WTC11 (cell line): ENCODE measurements at regions not wholly inside any gene's neighbourhood (a gene's known extent, or its start where the extent isn't known, plus 50 kb on each side); places are given as distances from the start of the nearest gene placed in this dataset.

Source experiments
- ATAC-seq: fragments of 200-7000 bp; cut with Tn5 transposase; 2 replicates; pipeline ENCODE4 v1.10.0; 2021; ENCODE audit warnings: mild to moderate bottlenecking, moderate library complexity
- CTCF ChIA-PET: fragments of 300-600 bp; sonication (Branson Sonifier 250); formaldehyde crosslinking; loops from one replicate; lab custom pipeline; 2021; ENCODE audit warnings: antibody characterized with exemption; lab: Charles Lee
- POLR2A ChIA-PET: fragments of 350-600 bp; sonication (Branson Sonifier 250); formaldehyde crosslinking; loops from one replicate; lab custom pipeline; 2021; ENCODE audit warnings: antibody characterized with exemption; lab: Charles Lee
- DNase-seq: peaks from one replicate; pipeline ENCODE4 v3.0.0; 2021; ENCODE audit warnings: low spot score
- H3K27ac Mint-ChIP-seq: 2 replicates; pipeline ENCODE4 v1.8.0; 2021; ENCODE audit warnings: mixed read lengths
- H3K27me3 Mint-ChIP-seq: 2 replicates; pipeline ENCODE4 v1.8.0; 2021; ENCODE audit warnings: low read depth, mild to moderate bottlenecking, moderate library complexity, mixed read lengths
- H3K36me3 Mint-ChIP-seq: 2 replicates; pipeline ENCODE4 v1.8.0; 2021; ENCODE audit warnings: mixed read lengths
- H3K4me1 Mint-ChIP-seq: 2 replicates; pipeline ENCODE4 v1.8.0; 2022; ENCODE audit warnings: mixed read lengths
- H3K4me3 Mint-ChIP-seq: 2 replicates; pipeline ENCODE4 v1.8.0; 2021; ENCODE audit warnings: mild to moderate bottlenecking, moderate library complexity, mixed read lengths
- H3K9me3 Mint-ChIP-seq: 2 replicates; pipeline ENCODE4 v1.8.0; 2021; ENCODE audit warnings: mixed read lengths
- ATF1 ChIP-seq: sonication (generic); formaldehyde crosslinking; IDR thresholded peaks from 2 replicates; pipeline ENCODE4 v1.8.1; 2023; ENCODE audit warnings: mild to moderate bottlenecking, moderate library complexity, missing genetic modification reagents
- FOXP1 ChIP-seq: sonication (generic); formaldehyde crosslinking; IDR thresholded peaks from 2 replicates; pipeline ENCODE4 v1.8.0; 2022; ENCODE audit warnings: missing genetic modification reagents, mild to moderate bottlenecking, moderate library complexity, borderline replicate concordance
- GABPB1 ChIP-seq: sonication (generic); formaldehyde crosslinking; IDR thresholded peaks from 2 replicates; pipeline ENCODE4 v1.8.1; 2023; ENCODE audit warnings: mild to moderate bottlenecking, missing genetic modification reagents
- GTF2I ChIP-seq: fragments of 250-450 bp; sonication (Bioruptor Pico); conservative IDR thresholded peaks from 2 replicates; pipeline ENCODE4 v1.4.0; 2021; ENCODE audit warnings: mild to moderate bottlenecking
- IRF2 ChIP-seq: sonication (generic); formaldehyde crosslinking; IDR thresholded peaks from 2 replicates; pipeline ENCODE4 v1.8.0; 2022; ENCODE audit warnings: low read depth, missing genetic modification reagents, borderline replicate concordance
- KAT7 ChIP-seq: sonication (generic); formaldehyde crosslinking; IDR thresholded peaks from 2 replicates; pipeline ENCODE4 v1.8.1; 2023; ENCODE audit warnings: missing genetic modification reagents, mild to moderate bottlenecking, borderline replicate concordance
- MYBL2 ChIP-seq: sonication (generic); formaldehyde crosslinking; IDR thresholded peaks from 2 replicates; pipeline ENCODE4 v1.8.1; 2023; ENCODE audit warnings: mild to moderate bottlenecking, moderate library complexity, missing genetic modification reagents
- TP53 ChIP-seq: sonication (generic); formaldehyde crosslinking; IDR thresholded peaks from 2 replicates; pipeline ENCODE4 v1.8.1; 2023; ENCODE audit warnings: mild to moderate bottlenecking, missing genetic modification reagents
- ZBTB21 ChIP-seq: sonication (generic); formaldehyde crosslinking; IDR thresholded peaks from 2 replicates; pipeline ENCODE4 v1.8.1; 2023; ENCODE audit warnings: mild to moderate bottlenecking, missing genetic modification reagents, borderline replicate concordance
- ZNF121 ChIP-seq: sonication (generic); formaldehyde crosslinking; IDR thresholded peaks from 2 replicates; pipeline ENCODE4 v1.8.0; 2023; ENCODE audit warnings: missing genetic modification reagents
- TF ChIP-seq, protein P1 (sequence below): sonication (generic); formaldehyde crosslinking; IDR thresholded peaks from 2 replicates; pipeline ENCODE4 v1.8.0; 2023; ENCODE audit warnings: mild to moderate bottlenecking, missing genetic modification reagents
- TF ChIP-seq, protein P2 (sequence below): fragments of 250-450 bp; sonication (Bioruptor Pico); conservative IDR thresholded peaks from 2 replicates; pipeline ENCODE4 v1.9.0; 2021; ENCODE audit warnings: mild to moderate bottlenecking
- TF ChIP-seq, protein P3 (sequence below): sonication (generic); formaldehyde crosslinking; IDR thresholded peaks from 2 replicates; pipeline ENCODE4 v1.8.1; 2023; ENCODE audit warnings: mild to moderate bottlenecking, missing genetic modification reagents, moderate library complexity
- TF ChIP-seq, protein P4 (sequence below): sonication (generic); formaldehyde crosslinking; IDR thresholded peaks from 2 replicates; pipeline ENCODE4 v1.8.0; 2023; ENCODE audit warnings: missing genetic modification reagents
- TF ChIP-seq, protein P5 (sequence below): sonication (generic); formaldehyde crosslinking; IDR thresholded peaks from 2 replicates; pipeline ENCODE4 v1.8.1; 2022; ENCODE audit warnings: low read depth, mild to moderate bottlenecking, moderate library complexity, missing genetic modification reagents, borderline replicate concordance
- TF ChIP-seq, protein P6 (sequence below): sonication (generic); formaldehyde crosslinking; IDR thresholded peaks from 2 replicates; pipeline ENCODE4 v1.8.1; 2023; ENCODE audit warnings: mild to moderate bottlenecking, missing genetic modification reagents
- TF ChIP-seq, protein P7 (sequence below): sonication (generic); formaldehyde crosslinking; IDR thresholded peaks from 2 replicates; pipeline ENCODE4 v1.8.1; 2022; ENCODE audit warnings: low read depth, missing genetic modification reagents, borderline replicate concordance

DNA sequence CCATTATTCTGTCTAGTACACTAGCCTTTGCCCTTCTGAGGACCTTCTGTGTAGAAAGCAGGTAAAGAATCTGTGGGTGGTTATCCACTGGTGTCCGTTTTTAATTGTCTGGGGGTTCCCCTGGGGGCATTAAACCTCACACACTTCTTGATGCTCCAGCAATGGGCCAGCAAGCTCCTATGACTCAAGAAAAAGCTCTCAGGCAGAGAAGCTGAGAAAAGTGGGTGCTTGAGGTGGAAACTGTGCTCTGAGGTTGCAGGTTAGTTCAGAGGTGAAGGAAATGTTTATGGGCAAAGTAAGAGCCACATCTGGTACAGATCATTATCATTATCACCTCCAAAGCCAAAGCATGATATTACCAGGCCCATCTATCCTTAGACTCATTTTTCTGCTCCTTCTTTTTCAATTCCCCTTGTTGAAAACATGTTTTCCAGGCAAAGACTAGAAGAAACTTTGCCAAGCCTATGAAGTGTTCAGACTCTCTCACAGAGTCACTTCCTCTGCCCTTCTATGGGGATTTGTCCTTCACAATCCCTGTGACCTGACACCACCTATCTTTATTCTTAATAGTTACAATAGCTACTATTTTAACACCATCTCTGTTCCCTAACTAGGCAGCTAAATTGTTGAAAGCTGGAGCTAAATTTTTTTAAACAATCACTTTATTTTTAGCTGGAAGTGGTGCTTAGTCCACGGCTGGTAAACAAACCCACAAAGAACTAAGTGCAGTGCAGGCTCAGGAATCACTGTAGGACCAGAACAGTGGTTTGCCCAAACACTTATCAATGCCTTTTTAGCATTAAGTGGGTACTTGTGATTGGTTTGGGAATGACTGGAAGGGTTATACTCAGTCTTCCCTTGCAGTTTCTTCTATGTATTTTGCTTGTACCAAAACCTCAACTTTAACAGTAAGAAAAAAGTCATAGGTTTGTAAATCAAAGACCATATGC is 512.8 kb upstream of the POU3F3 start:
- no peak overlapping the region for H3K27ac Mint-ChIP-seq
- H3K27me3 Mint-ChIP-seq, result no peaks in the 10 kb centered on the region
- no peak overlapping the region for H3K4me3 Mint-ChIP-seq
- DNase-seq (no peak), ATAC-seq (no peak)
- ChIA-PET CTCF (no interaction called here), POLR2A (no interaction called here)
- TF ChIP-seq IRF2 (CRISPR knock-in tag) (no peak), ZNF121 (CRISPR knock-in tag) (no peak), ATF1 (CRISPR knock-in tag) (no peak), MYBL2 (no peak), FOXP1 (CRISPR knock-in tag) (no peak), ZBTB21 (no peak), GTF2I (CRISPR knock-in tag) (no peak)
- TF ChIP-seq, protein P1, sequence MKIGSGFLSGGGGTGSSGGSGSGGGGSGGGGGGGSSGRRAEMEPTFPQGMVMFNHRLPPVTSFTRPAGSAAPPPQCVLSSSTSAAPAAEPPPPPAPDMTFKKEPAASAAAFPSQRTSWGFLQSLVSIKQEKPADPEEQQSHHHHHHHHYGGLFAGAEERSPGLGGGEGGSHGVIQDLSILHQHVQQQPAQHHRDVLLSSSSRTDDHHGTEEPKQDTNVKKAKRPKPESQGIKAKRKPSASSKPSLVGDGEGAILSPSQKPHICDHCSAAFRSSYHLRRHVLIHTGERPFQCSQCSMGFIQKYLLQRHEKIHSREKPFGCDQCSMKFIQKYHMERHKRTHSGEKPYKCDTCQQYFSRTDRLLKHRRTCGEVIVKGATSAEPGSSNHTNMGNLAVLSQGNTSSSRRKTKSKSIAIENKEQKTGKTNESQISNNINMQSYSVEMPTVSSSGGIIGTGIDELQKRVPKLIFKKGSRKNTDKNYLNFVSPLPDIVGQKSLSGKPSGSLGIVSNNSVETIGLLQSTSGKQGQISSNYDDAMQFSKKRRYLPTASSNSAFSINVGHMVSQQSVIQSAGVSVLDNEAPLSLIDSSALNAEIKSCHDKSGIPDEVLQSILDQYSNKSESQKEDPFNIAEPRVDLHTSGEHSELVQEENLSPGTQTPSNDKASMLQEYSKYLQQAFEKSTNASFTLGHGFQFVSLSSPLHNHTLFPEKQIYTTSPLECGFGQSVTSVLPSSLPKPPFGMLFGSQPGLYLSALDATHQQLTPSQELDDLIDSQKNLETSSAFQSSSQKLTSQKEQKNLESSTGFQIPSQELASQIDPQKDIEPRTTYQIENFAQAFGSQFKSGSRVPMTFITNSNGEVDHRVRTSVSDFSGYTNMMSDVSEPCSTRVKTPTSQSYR, result no peak
- TF ChIP-seq, protein P2, sequence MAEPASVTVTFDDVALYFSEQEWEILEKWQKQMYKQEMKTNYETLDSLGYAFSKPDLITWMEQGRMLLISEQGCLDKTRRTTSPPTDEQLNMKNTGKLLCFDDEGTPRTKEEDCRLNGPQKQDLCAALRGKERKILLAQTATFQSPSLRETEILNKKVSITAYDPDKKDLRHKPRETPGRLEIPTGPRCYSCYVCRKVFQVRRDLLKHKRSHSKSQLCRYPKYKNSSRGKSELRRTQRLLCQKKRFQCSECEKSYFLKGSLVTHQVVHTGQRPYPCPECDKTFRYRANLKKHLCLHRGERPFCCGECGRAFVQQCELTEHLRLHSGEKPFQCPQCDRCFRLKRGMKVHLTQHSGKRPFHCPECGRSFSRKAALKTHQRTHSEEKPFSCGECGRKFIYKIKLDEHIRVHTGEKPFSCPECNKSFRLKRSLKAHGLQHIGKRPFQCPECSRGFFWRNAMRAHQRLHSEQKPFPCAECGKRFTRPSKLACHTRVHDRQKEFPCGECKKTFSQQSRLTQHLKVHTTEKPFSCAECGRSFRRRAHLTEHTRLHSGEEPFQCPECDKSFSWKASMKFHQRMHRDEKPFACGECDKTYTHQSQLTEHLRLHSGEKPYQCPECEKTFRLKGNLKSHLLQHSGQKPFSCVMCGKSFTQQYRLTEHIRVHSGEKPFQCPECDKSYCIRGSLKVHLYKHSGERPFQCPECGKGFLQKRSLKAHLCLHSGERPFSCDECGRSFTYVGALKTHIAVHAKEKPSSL (CRISPR knock-in tag), result no peak
- TF ChIP-seq, protein P3, sequence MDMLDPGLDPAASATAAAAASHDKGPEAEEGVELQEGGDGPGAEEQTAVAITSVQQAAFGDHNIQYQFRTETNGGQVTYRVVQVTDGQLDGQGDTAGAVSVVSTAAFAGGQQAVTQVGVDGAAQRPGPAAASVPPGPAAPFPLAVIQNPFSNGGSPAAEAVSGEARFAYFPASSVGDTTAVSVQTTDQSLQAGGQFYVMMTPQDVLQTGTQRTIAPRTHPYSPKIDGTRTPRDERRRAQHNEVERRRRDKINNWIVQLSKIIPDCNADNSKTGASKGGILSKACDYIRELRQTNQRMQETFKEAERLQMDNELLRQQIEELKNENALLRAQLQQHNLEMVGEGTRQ, result no peak
- TF ChIP-seq, protein P4, sequence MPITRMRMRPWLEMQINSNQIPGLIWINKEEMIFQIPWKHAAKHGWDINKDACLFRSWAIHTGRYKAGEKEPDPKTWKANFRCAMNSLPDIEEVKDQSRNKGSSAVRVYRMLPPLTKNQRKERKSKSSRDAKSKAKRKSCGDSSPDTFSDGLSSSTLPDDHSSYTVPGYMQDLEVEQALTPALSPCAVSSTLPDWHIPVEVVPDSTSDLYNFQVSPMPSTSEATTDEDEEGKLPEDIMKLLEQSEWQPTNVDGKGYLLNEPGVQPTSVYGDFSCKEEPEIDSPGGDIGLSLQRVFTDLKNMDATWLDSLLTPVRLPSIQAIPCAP, result no peak
- TF ChIP-seq, protein P5, sequence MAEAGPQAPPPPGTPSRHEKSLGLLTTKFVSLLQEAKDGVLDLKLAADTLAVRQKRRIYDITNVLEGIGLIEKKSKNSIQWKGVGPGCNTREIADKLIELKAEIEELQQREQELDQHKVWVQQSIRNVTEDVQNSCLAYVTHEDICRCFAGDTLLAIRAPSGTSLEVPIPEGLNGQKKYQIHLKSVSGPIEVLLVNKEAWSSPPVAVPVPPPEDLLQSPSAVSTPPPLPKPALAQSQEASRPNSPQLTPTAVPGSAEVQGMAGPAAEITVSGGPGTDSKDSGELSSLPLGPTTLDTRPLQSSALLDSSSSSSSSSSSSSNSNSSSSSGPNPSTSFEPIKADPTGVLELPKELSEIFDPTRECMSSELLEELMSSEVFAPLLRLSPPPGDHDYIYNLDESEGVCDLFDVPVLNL (CRISPR knock-in tag), result no peak
- TF ChIP-seq, protein P6, sequence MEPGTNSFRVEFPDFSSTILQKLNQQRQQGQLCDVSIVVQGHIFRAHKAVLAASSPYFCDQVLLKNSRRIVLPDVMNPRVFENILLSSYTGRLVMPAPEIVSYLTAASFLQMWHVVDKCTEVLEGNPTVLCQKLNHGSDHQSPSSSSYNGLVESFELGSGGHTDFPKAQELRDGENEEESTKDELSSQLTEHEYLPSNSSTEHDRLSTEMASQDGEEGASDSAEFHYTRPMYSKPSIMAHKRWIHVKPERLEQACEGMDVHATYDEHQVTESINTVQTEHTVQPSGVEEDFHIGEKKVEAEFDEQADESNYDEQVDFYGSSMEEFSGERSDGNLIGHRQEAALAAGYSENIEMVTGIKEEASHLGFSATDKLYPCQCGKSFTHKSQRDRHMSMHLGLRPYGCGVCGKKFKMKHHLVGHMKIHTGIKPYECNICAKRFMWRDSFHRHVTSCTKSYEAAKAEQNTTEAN (CRISPR knock-in tag), result no peak
- peaks cover 14% of the 10 kb centered on the region for H3K9me3 Mint-ChIP-seq
- H3K4me1 Mint-ChIP-seq, result peaks cover 17% of the 10 kb centered on the region
- H3K36me3 Mint-ChIP-seq, result no peaks in the 10 kb centered on the region; the same call in 1 of the 2 replicates

DNA sequence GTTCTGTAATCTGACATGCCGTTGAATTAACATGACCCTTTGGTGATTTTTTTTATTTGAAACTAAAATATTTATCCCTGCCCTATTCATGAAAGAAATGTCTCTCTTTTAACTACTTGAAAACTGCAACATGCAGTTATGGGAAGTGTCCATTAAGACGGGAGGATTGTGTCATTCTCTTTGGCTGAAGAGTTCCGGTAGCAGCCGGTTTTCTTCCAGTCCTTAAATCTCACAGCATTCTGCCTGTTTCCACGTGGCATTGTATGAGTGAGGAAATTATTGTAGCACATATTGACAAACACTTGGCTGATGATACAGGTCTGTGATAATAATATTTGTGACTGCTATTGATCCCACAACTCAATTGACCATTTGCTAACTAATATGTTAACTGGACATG is 509.6 kb upstream of the POU3F3 start:
- no peak for DNase-seq
- ATAC-seq, result no peak
- ChIA-PET CTCF (no interaction called here), POLR2A (no interaction called here)
- peak overlapping the region; percentile 52 for H3K27ac Mint-ChIP-seq
- no peaks in the 10 kb centered on the region for H3K36me3 Mint-ChIP-seq
- peaks cover 17% of the 10 kb centered on the region for H3K4me1 Mint-ChIP-seq
- H3K27me3 Mint-ChIP-seq, result no peaks in the 10 kb centered on the region
- H3K4me3 Mint-ChIP-seq, result no peak overlapping the region
- H3K9me3 Mint-ChIP-seq, result no peaks in the 10 kb centered on the region
- TF ChIP-seq KAT7 (CRISPR knock-in tag) (no peak), GABPB1 (CRISPR knock-in tag) (no peak), TP53 (no peak), ATF1 (CRISPR knock-in tag) (no peak), MYBL2 (no peak)
- TF ChIP-seq, protein P7, sequence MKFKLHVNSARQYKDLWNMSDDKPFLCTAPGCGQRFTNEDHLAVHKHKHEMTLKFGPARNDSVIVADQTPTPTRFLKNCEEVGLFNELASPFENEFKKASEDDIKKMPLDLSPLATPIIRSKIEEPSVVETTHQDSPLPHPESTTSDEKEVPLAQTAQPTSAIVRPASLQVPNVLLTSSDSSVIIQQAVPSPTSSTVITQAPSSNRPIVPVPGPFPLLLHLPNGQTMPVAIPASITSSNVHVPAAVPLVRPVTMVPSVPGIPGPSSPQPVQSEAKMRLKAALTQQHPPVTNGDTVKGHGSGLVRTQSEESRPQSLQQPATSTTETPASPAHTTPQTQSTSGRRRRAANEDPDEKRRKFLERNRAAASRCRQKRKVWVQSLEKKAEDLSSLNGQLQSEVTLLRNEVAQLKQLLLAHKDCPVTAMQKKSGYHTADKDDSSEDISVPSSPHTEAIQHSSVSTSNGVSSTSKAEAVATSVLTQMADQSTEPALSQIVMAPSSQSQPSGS (CRISPR knock-in tag), result no peak
- TF ChIP-seq, protein P3, result no peak
